GM12872 (cell line): ENCODE measurements at regions not wholly inside any gene's neighbourhood (a gene's known extent, or its start where the extent isn't known, plus 50 kb on each side); places are given as distances from the start of the nearest gene placed in this dataset.

Experiments used
- CTCF ChIP-seq: IDR thresholded peaks from 3 replicates; pipeline ENCODE4 v1.5.1; 2011; ENCODE audit warnings: low read depth, mild to moderate bottlenecking, low read length, moderate library complexity; ENCODE audit not compliant: insufficient read depth

- TF ChIP-seq CTCF = no peak
These were observed 681.3 kb downstream of the CPS1 start for GRCh38 chr2:211237586-211238275.

GRCh38 chr2:211241891-211242290, 685.5 kb downstream of the CPS1 start:
- TF ChIP-seq CTCF = no peak

- no peak for TF ChIP-seq CTCF
These were observed 691.4 kb downstream of the CPS1 start for GRCh38 chr2:211247751-211248150.

GRCh38 chr2:211248841-211249240, 692.4 kb downstream of the CPS1 start:
- TF ChIP-seq CTCF = no peak

GRCh38 chr2:211251016-211251415, 694.6 kb downstream of the CPS1 start:
- TF ChIP-seq CTCF = no peak

- no peak for TF ChIP-seq CTCF
These were observed 702.4 kb downstream of the CPS1 start for GRCh38 chr2:211258646-211259335.

- TF ChIP-seq CTCF = no peak
These were observed 703.6 kb downstream of the CPS1 start for GRCh38 chr2:211259831-211260476.
